Fibroblast of mammary gland (primary cell): ENCODE measurements at regions not wholly inside any gene's neighbourhood (a gene's known extent, or its start where the extent isn't known, plus 50 kb on each side); places are given as distances from the start of the nearest gene placed in this dataset.

Experiments
- DNase-seq: peaks from one replicate; pipeline ENCODE4 v3.0.0-alpha.2; 2010; ENCODE audit warnings: low read depth
- H3K4me3 ChIP-seq: 2 replicates; pipeline ENCODE4 v1.5.1; 2011; ENCODE audit warnings: low read depth, mild to moderate bottlenecking, low read length, moderate library complexity; ENCODE audit not compliant: control insufficient read depth
- TF ChIP-seq, protein P1 (sequence below): conservative IDR thresholded peaks from 2 replicates; pipeline ENCODE4 v1.5.1; 2011; ENCODE audit warnings: low read depth, low read length, inconsistent platforms; ENCODE audit not compliant: control insufficient read depth, insufficient read depth

- TF ChIP-seq, protein P1, sequence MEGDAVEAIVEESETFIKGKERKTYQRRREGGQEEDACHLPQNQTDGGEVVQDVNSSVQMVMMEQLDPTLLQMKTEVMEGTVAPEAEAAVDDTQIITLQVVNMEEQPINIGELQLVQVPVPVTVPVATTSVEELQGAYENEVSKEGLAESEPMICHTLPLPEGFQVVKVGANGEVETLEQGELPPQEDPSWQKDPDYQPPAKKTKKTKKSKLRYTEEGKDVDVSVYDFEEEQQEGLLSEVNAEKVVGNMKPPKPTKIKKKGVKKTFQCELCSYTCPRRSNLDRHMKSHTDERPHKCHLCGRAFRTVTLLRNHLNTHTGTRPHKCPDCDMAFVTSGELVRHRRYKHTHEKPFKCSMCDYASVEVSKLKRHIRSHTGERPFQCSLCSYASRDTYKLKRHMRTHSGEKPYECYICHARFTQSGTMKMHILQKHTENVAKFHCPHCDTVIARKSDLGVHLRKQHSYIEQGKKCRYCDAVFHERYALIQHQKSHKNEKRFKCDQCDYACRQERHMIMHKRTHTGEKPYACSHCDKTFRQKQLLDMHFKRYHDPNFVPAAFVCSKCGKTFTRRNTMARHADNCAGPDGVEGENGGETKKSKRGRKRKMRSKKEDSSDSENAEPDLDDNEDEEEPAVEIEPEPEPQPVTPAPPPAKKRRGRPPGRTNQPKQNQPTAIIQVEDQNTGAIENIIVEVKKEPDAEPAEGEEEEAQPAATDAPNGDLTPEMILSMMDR, result no peak
- no peak for DNase-seq
- H3K4me3 ChIP-seq, result no peak overlapping the region
These were observed 102.2 kb downstream of the TSEN15 start for GRCh38 chr1:184153731-184154130.

DNA sequence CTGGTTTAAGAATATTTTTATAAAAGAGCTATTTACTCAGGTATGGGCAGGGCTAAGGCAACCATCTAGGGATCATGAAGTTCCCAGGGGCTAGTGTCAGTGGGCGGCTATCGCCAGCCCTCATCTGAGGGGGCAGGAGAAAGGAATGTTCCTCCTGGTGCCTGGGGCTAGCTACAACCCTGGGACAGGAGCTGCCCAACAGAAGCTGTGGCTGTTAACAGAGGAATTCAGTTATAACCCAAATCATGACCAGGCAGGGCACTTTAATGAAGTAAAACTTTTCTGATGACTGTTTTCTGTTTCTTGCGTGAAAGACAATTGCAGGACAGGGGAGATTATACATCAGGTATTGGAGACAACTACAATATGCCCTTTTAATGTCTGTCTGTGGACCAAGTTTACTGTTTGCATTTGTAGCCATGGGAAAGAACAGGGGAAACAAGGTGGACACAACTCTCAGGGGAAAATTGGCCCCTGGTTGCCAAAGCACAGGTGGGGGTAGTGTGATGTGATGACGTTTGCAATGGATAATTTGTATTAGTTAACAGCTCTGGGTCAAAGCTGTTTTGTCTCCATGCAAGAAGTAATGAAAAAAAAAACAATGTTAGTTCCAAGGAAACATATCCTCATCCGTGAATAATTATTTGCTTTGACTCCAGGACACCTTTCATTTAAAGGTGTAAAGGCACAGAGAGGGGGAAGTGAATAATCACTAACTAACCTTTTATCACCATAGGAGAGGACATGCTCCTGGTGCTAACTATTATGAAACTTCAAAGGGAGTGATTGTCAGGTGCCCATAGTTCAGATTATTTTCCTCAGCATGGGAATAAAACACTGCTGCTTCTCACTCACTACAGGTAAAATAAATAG, 105.2 kb downstream of the TSEN15 start:
- TF ChIP-seq, protein P1, result no peak
- no peak for DNase-seq
- H3K4me3 ChIP-seq, result no peak overlapping the region

GRCh38 chr1:184157394-184157742, 105.8 kb downstream of the TSEN15 start:
- TF ChIP-seq, protein P1, result no peak
- no peak for DNase-seq
- no peak overlapping the region for H3K4me3 ChIP-seq

DNA sequence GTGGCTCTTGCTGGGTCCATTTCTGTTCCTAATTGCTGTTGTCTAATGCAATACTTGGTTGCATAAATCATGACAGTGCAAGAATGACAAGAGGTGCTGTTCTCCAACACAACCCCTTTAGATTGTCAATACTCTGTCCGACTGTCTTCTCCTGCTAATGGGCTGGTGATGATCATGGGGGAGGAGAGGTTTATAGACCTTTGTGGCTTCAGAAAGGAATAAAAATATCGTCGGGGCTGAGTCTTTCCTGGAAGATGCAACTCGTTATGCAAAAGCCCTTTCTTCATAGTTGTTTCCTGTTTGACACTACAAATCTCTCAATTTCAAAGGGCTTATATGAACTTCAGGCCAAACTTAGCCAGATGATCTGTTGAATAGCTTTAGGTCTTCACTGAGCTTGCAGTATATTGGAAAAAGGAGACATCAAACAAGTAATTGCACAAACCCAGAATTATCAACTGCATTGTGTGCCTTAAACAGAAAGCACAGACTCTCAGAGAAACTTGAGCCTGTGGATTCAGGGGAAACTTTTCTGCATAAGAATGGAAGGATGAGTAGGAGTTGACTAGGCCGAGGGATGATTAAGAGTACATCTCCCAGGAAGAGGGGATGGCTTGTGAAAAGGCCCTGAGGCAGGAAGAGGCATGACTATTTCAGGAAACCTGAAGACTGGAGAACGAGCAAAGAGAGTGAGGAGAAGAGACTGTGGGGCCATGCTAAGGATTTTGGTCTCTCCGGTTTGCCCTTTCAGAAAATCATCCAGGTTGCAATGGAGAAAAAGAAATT, 107.6 kb downstream of the TSEN15 start:
- peak; percentile 6 for DNase-seq
- no peak overlapping the region for H3K4me3 ChIP-seq
- TF ChIP-seq, protein P1, result no peak

DNA sequence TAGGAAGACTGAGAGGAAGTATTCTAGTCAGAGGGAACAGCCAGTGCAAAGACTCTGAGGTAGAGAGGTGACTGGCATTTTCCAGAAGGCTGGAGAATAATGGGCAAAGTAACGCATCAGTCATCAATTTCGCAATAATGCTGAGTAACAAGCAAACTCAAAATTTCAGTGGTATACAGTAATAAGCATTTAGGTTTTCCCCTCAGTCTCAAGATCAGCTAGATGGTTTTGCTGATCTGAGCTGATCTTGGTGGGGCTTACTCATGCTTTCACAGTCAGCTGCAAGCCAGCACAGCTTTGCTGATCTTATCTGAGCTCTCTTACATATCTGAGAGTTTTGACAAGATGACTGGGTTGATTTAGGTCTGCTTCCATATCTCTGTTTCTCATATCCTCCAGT, 108.7 kb downstream of the TSEN15 start:
- peak; percentile 88 for DNase-seq
- TF ChIP-seq, protein P1, result no peak
- H3K4me3 ChIP-seq, result no peak overlapping the region

DNA sequence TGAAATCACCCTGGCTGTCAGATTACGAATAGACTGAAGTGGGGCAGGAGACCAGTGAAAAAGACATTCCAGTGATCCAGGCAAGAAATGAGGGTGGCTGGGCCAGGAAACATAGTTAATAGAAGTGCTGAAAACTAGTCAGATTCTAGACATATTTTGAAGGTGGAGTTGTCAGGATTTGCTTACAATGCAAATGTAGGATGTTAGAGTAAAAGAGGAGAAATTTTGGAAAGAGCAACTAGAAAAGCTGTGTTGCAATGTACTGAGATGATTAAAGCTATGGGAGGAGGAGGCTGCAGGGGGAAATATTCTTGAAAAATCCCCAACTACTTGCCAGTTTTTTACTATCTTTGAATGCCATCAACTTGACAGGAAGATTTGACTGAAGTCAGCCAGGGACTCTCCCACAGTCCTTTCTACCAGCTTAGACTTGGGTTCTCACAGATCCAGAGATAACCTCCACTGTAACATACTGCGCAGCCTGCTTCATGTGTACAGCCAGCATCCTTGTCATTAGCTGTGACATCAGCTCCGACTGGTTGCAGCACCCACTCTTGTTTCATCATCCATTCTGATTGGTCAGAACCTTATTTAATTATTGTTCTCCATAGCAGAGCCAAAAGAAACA, 109.7 kb downstream of the TSEN15 start:
- TF ChIP-seq, protein P1, result no peak
- peak; percentile 78 for DNase-seq
- no peak overlapping the region for H3K4me3 ChIP-seq
